Duodenal mucosa (tissue), 2 donors: ENCODE measurements at regions not wholly inside any gene's neighbourhood (a gene's known extent, or its start where the extent isn't known, plus 50 kb on each side); places are given as distances from the start of the nearest gene placed in this dataset.

Source experiments
- H3K27ac ChIP-seq: one replicate; pipeline ENCODE4 v1.7.0; 2013; ENCODE audit warnings: low read depth, low read length
- H3K27me3 ChIP-seq, 2 donors: one replicate each; pipeline ENCODE4 v1.7.0; 2013; ENCODE audit warnings: low read length in 2 of 2, control low read depth in 1 of 2; ENCODE audit not compliant: insufficient read depth in 2 of 2, control insufficient read depth in 1 of 2
- H3K36me3 ChIP-seq, 2 donors: one replicate each; pipeline ENCODE4 v1.7.0; 2013; ENCODE audit warnings: low read length in 2 of 2, control low read depth in 1 of 2; ENCODE audit not compliant: insufficient read depth in 2 of 2, control insufficient read depth in 1 of 2
- H3K4me1 ChIP-seq, 2 donors: one replicate each; pipeline ENCODE4 v1.7.0; 2013; ENCODE audit warnings: low read length in 2 of 2, control low read depth in 1 of 2; ENCODE audit not compliant: insufficient read depth in 2 of 2, control insufficient read depth in 1 of 2
- H3K4me3 ChIP-seq, 2 donors: one replicate each; pipeline ENCODE4 v1.7.0; 2013; ENCODE audit warnings: low read length in 2 of 2, low read depth in 1 of 2
- H3K9ac ChIP-seq, 2 donors: one replicate each; pipeline ENCODE4 v1.7.0; 2013; ENCODE audit warnings: low read length in 2 of 2, low read depth in 1 of 2
- H3K9me3 ChIP-seq, 2 donors: one replicate each; pipeline ENCODE4 v1.7.0; 2013; ENCODE audit warnings: low read length in 2 of 2, control low read depth in 1 of 2; ENCODE audit not compliant: control insufficient read depth in 1 of 2

GRCh38 chr2:38190542-38191218 is 114.7 kb upstream of the CYP1B1 start:
- Histone ChIP-seq H3K27me3 (no peaks in the 10 kb centered on the region), H3K4me3 (no peak overlapping the region), H3K9me3 (no peaks in the 10 kb centered on the region), H3K9ac (no peak overlapping the region), H3K4me1 (no peaks in the 10 kb centered on the region), H3K27ac (no peak overlapping the region), H3K36me3 (no peaks in the 10 kb centered on the region)

DNA sequence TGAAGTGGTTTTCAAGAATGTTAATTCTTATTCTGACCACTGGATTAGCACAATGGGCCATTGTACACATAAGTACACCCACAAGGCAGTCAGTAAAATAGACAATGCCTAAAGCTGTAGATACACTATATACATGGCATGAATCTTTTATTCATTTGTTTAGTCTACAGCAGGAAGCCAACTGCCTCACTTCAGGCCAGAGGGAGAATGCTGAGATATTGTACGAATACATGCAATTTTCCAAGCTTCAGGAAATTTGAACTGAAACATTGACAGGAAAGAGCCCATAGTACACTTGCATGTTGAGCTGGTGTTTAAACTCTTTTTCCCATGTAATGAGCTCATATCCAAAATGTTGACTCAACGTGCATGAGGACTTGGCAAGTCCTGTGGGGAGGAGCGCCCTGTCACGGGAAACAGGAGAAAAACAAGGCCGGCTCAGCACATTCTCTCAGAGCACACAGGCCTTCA is 111.6 kb upstream of the CYP1B1 start:
- no peaks in the 10 kb centered on the region for H3K27me3 ChIP-seq
- H3K4me1 ChIP-seq: peaks cover 0 to 2% of the 10 kb centered on the region in 2 donors
- H3K27ac ChIP-seq: no peak overlapping the region
- no peak overlapping the region for H3K4me3 ChIP-seq
- H3K36me3 ChIP-seq: no peaks in the 10 kb centered on the region
- H3K9ac ChIP-seq: no peak overlapping the region
- H3K9me3 ChIP-seq: no peaks in the 10 kb centered on the region

DNA sequence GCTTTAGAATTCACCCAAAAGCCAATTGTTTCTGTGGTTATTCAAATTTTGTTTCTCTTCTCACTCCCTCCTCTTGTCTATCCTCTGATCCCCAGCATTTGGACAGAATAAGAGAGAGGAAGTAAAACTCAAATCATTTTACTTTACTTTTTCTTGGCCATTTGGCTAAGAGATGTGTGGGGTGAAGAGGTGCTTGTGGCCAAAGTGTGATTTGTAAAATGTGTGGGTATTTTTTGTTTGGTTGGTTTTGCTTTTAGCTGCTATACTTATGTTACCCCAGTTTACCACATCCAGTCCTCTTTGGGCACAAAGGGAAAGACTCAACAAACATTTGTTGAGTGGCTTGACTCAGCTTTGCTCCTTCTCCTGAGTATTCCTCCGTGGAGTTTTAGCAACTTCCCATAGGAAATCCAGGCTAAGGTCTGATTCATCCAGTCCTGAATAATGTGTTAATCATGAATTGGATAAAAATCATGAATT is 109.1 kb upstream of the CYP1B1 start:
- Histone ChIP-seq H3K9me3 (no peaks in the 10 kb centered on the region), H3K27me3 (no peaks in the 10 kb centered on the region), H3K36me3 (no peaks in the 10 kb centered on the region), H3K4me3 (no peak overlapping the region), H3K27ac (no peak overlapping the region), H3K4me1 (peaks cover 0 to 5% of the 10 kb centered on the region in 2 donors), H3K9ac (no peak overlapping the region)

- H3K9me3 ChIP-seq: no peaks in the 10 kb centered on the region
- no peaks in the 10 kb centered on the region for H3K36me3 ChIP-seq
- H3K4me1 ChIP-seq: peaks cover 0 to 5% of the 10 kb centered on the region in 2 donors
- no peak overlapping the region for H3K4me3 ChIP-seq
- no peak overlapping the region for H3K27ac ChIP-seq
- H3K27me3 ChIP-seq: no peaks in the 10 kb centered on the region
- H3K9ac ChIP-seq: no peak overlapping the region
Measured at GRCh38 chr2:38182492-38183003, 106.6 kb upstream of the CYP1B1 start.

- no peaks in the 10 kb centered on the region for H3K36me3 ChIP-seq
- no peaks in the 10 kb centered on the region for H3K27me3 ChIP-seq
- no peak overlapping the region for H3K4me3 ChIP-seq
- peaks cover 0 to 5% of the 10 kb centered on the region in 2 donors for H3K4me1 ChIP-seq
- no peak overlapping the region for H3K9ac ChIP-seq
- no peaks in the 10 kb centered on the region for H3K9me3 ChIP-seq
- H3K27ac ChIP-seq: no peak overlapping the region
Measured at GRCh38 chr2:38181806-38182491, 106.0 kb upstream of the CYP1B1 start.

- Histone ChIP-seq H3K9me3 (no peaks in the 10 kb centered on the region), H3K27ac (no peak overlapping the region), H3K4me1 (peaks cover 0 to 5% of the 10 kb centered on the region in 2 donors), H3K36me3 (no peaks in the 10 kb centered on the region), H3K27me3 (no peaks in the 10 kb centered on the region), H3K4me3 (no peak overlapping the region), H3K9ac (no peak overlapping the region)
Measured at GRCh38 chr2:38180754-38181153, 104.8 kb upstream of the CYP1B1 start.

- H3K36me3 ChIP-seq: no peaks in the 10 kb centered on the region
- H3K27ac ChIP-seq: no peak overlapping the region
- peaks cover 0 to 5% of the 10 kb centered on the region in 2 donors for H3K4me1 ChIP-seq
- H3K27me3 ChIP-seq: no peaks in the 10 kb centered on the region
- H3K9me3 ChIP-seq: no peaks in the 10 kb centered on the region
- H3K4me3 ChIP-seq: no peak overlapping the region
- H3K9ac ChIP-seq: no peak overlapping the region
Measured at GRCh38 chr2:38178556-38179419, 102.8 kb upstream of the CYP1B1 start.

DNA sequence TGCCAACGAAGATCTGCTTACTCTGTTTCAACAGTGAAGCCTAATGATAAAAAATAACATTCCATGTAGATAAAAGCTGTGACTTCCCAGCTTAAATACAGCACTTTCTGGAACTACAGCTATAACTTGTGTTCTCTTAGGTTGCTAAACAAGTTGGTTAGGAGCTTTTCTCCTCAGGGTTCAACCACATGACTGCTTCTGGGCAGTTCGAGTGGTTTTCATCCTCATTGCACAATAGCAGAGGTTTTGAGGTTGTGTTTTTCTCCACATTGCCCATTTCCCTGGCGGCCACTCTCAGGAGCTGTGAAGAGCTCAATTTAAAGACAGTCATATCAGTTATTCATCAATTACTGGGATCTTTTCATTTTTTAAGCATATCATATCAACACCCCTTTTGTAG is 102.2 kb upstream of the CYP1B1 start:
- H3K27me3 ChIP-seq: no peaks in the 10 kb centered on the region
- H3K36me3 ChIP-seq: no peaks in the 10 kb centered on the region
- no peak overlapping the region for H3K9ac ChIP-seq
- H3K4me3 ChIP-seq: no peak overlapping the region
- peaks cover 0 to 5% of the 10 kb centered on the region in 2 donors for H3K4me1 ChIP-seq
- H3K9me3 ChIP-seq: no peaks in the 10 kb centered on the region
- H3K27ac ChIP-seq: no peak overlapping the region

GRCh38 chr2:38176619-38177021 is 100.7 kb upstream of the CYP1B1 start:
- no peak overlapping the region for H3K9ac ChIP-seq

More at GRCh38 chr2:38176619-38177021, 100.7 kb upstream of the CYP1B1 start:
- no peak overlapping the region for H3K27ac ChIP-seq
- H3K4me3 ChIP-seq: no peak overlapping the region
- no peaks in the 10 kb centered on the region for H3K9me3 ChIP-seq
- H3K36me3 ChIP-seq: no peaks in the 10 kb centered on the region
- H3K27me3 ChIP-seq: no peaks in the 10 kb centered on the region
- no peaks in the 10 kb centered on the region for H3K4me1 ChIP-seq
